Glutamatergic neuron (in vitro differentiated cells): ENCODE measurements at regions not wholly inside any gene's neighbourhood (a gene's known extent, or its start where the extent isn't known, plus 50 kb on each side); places are given as distances from the start of the nearest gene placed in this dataset.

Experiments
- DNase-seq: peaks from one replicate; pipeline ENCODE4 v3.0.0; 2022
- H3K27ac Mint-ChIP-seq: one replicate; pipeline ENCODE4 v1.8.0; 2020; ENCODE audit warnings: mild to moderate bottlenecking, mixed read lengths, inconsistent platforms; ENCODE audit not compliant: unreplicated experiment
- H3K27me3 Mint-ChIP-seq: one replicate; pipeline ENCODE4 v1.8.0; 2020; ENCODE audit warnings: mild to moderate bottlenecking, moderate library complexity, mixed read lengths, inconsistent platforms; ENCODE audit not compliant: unreplicated experiment
- H3K36me3 Mint-ChIP-seq: one replicate; pipeline ENCODE4 v1.8.0; 2020; ENCODE audit warnings: mild to moderate bottlenecking, mixed read lengths, inconsistent platforms; ENCODE audit not compliant: unreplicated experiment
- H3K4me1 Mint-ChIP-seq: one replicate; pipeline ENCODE4 v1.8.0; 2020; ENCODE audit warnings: mild to moderate bottlenecking, low read depth, mixed read lengths, inconsistent platforms; ENCODE audit not compliant: unreplicated experiment
- H3K4me3 Mint-ChIP-seq: one replicate; pipeline ENCODE4 v1.8.0; 2020; ENCODE audit warnings: mild to moderate bottlenecking, mixed read lengths, inconsistent platforms; ENCODE audit not compliant: unreplicated experiment
- H3K9me3 Mint-ChIP-seq: one replicate; pipeline ENCODE4 v1.8.0; 2020; ENCODE audit warnings: mild to moderate bottlenecking, moderate library complexity, mixed read lengths, inconsistent platforms; ENCODE audit not compliant: unreplicated experiment
- TF ChIP-seq, protein P1 (sequence below): fragments of 200-600 bp; sonication (generic); IDR thresholded peaks from one replicate; pipeline ENCODE4 v1.5.0; 2021; ENCODE audit not compliant: partially characterized antibody, unreplicated experiment

DNA sequence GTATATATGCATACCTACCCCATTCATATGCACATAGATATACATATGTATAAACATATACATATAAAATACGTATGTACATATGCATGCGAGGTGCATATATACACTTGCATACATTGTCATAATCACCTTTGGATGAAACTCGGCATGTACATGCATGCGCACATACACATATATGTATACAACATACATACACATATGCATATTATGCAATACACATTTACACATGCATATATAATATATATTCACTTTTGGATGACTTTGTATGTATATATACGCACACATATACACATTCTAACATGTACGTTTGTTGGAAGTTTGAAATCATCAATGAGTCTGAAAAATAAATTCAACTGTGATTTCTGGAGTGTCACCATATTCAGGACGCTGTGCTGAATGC is 401.6 kb upstream of the TBX3 start:
- no peak overlapping the region for H3K27ac Mint-ChIP-seq
- peaks cover 1% of the 10 kb centered on the region for H3K27me3 Mint-ChIP-seq
- DNase-seq, result no peak
- no peaks in the 10 kb centered on the region for H3K4me1 Mint-ChIP-seq
- TF ChIP-seq, protein P1, sequence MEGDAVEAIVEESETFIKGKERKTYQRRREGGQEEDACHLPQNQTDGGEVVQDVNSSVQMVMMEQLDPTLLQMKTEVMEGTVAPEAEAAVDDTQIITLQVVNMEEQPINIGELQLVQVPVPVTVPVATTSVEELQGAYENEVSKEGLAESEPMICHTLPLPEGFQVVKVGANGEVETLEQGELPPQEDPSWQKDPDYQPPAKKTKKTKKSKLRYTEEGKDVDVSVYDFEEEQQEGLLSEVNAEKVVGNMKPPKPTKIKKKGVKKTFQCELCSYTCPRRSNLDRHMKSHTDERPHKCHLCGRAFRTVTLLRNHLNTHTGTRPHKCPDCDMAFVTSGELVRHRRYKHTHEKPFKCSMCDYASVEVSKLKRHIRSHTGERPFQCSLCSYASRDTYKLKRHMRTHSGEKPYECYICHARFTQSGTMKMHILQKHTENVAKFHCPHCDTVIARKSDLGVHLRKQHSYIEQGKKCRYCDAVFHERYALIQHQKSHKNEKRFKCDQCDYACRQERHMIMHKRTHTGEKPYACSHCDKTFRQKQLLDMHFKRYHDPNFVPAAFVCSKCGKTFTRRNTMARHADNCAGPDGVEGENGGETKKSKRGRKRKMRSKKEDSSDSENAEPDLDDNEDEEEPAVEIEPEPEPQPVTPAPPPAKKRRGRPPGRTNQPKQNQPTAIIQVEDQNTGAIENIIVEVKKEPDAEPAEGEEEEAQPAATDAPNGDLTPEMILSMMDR, result no peak
- H3K9me3 Mint-ChIP-seq, result peaks cover 2% of the 10 kb centered on the region
- H3K4me3 Mint-ChIP-seq, result no peak overlapping the region
- H3K36me3 Mint-ChIP-seq, result no peaks in the 10 kb centered on the region

DNA sequence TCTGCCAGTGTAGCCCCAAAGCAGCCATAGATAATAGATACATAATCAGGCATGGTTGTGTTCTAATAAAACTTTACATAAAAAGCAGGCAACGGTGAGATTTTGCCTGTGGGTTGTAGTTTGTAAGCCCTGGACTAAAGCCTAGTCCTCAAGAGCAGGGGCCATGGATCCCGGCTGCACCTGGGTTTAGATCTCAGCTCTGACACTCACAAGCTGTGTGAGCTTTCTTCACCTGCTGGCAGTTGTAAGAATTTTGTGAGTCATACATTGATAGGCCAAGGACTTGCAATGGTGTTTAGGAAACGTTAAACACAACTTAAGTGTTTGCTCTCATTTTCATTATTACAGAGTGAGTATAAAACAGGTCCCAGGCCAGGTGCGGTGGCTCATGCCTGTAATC is 395.8 kb upstream of the TBX3 start:
- H3K4me1 Mint-ChIP-seq, result no peaks in the 10 kb centered on the region
- no peaks in the 10 kb centered on the region for H3K36me3 Mint-ChIP-seq
- DNase-seq, result no peak
- no peak overlapping the region for H3K4me3 Mint-ChIP-seq
- TF ChIP-seq, protein P1, result no peak
- peaks cover 1% of the 10 kb centered on the region for H3K27me3 Mint-ChIP-seq
- H3K27ac Mint-ChIP-seq, result no peak overlapping the region
- H3K9me3 Mint-ChIP-seq, result peaks cover 2% of the 10 kb centered on the region

DNA sequence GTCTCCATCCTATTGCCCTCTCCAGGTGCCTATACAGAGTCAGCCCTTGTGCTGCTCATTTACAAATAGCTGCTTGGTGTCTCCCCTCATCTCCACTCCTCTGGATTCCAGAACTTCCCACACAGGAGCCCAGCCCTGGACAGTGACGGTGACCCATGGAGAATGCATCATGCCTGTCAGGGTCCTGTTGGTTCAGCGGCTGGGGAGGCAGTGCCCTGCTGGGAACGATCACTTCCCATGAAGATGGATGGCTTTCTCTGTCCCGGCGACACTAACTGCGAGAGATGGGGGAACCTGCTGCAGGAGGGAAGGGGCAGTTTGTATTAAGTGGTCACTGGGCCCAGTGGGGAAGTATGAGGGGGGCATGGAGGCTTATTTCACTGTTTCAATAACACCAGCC is 395.0 kb upstream of the TBX3 start:
- no peak overlapping the region for H3K27ac Mint-ChIP-seq
- TF ChIP-seq, protein P1, result no peak
- H3K4me3 Mint-ChIP-seq, result no peak overlapping the region
- H3K27me3 Mint-ChIP-seq, result peaks cover 1% of the 10 kb centered on the region
- no peaks in the 10 kb centered on the region for H3K36me3 Mint-ChIP-seq
- DNase-seq, result no peak
- peaks cover 2% of the 10 kb centered on the region for H3K9me3 Mint-ChIP-seq
- H3K4me1 Mint-ChIP-seq, result no peaks in the 10 kb centered on the region

DNA sequence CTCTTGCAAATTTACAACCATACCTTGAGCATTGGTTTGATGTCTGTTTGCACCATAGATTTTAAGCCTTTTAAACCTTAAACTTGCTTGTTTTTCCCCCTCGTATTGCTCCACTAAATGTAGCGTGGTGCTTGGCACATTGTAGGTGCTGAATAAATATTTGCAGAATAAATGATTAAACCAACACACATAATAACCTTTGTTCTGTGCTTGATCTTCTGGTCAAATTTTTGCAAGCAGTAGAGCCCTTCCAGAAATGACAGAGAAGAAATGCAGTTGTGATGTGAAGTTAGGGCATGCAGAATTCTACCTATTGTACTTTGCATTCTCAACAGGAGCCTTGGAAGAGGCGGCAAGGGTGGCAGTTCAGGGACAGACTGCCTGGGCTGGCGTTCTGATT is 394.4 kb upstream of the TBX3 start:
- Mint-ChIP-seq H3K4me3 (no peak overlapping the region), H3K27me3 (peaks cover 1% of the 10 kb centered on the region), H3K4me1 (no peaks in the 10 kb centered on the region), H3K9me3 (peaks cover 2% of the 10 kb centered on the region), H3K36me3 (no peaks in the 10 kb centered on the region), H3K27ac (no peak overlapping the region)
- DNase-seq, result no peak
- TF ChIP-seq, protein P1, result no peak

DNA sequence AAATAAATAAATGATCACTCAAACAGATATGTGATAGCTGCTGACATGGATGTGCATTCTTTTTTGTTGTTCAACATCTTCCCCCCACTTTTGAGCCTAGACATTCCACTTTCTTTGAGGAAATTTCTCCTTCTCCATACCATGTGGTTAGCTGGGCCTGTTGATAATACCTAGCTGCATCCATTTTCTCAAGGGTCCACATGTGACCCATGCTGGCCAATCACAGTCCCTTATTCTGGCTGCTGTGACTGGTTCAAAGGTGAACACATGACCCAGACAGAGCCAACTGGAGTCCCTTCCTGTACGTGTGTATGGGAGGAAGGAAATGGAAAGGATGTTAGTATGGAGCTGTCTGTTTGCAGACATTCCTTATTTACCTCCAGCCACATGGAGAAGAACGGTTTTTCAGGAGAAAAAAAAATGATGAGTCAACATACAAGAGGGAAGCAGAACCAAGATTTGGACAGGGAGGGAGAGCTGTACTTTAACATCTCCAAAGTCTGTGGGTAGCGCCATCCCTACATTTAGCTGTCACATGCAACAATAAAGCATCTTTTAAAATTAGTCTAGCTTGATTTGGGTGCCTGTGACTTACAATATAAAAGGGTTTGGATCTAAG is 391.7 kb upstream of the TBX3 start:
- TF ChIP-seq, protein P1, result no peak
- Mint-ChIP-seq H3K4me1 (no peaks in the 10 kb centered on the region), H3K27ac (no peak overlapping the region), H3K9me3 (no peaks in the 10 kb centered on the region), H3K4me3 (no peak overlapping the region), H3K27me3 (peaks cover 7% of the 10 kb centered on the region), H3K36me3 (no peaks in the 10 kb centered on the region)
- no peak for DNase-seq
